ENCODE measurements at regions not wholly inside any gene's neighbourhood (a gene's known extent, or its start where the extent isn't known, plus 50 kb on each side); places are given as distances from the start of the nearest gene placed in this dataset.

DNA sequence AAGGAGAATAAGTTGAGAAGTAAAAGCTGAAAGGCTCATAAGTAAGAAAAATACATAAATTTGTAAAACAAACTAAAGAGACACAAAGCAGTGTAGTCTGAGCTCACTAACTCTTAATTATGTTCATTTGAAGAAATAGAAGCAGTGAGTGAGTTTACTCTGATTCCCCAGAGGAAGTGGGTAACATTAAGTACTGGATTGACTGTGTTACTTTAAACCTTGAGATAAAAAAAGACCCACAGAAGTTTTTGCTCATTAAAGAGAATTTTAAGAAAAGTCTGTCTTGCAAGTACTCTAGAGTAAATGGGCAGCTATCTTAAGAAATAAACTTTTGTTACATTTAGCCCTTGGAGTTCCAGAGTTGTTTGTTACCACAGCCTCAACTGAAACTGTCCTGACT, 2466.9 kb downstream of the PCDH7 start:
- Histone ChIP-seq H3K4me1 (ENCODE audit: insufficient read depth, low read length, poor library complexity, severe bottlenecking) (no peaks in the 10 kb centered on the region), H3K9me2 (replicated peaks; ENCODE audit: low read depth, low read length) (no peaks in the 10 kb centered on the region), H3K9me3 (ENCODE audit: insufficient read depth, low read depth, low read length) (no peaks in the 10 kb centered on the region), H3F3A (ENCODE audit: low read depth) (no peaks in the 10 kb centered on the region), H3K9ac (ENCODE audit: low read depth, low read length, poor library complexity, severe bottlenecking) (no peak overlapping the region), H2AFZ (ENCODE audit: low read length) (no peak overlapping the region), H3K36me3 (ENCODE audit: insufficient read depth, low read length) (no peaks in the 10 kb centered on the region), H3K27me3 (ENCODE audit: insufficient read depth, low read length, poor library complexity, severe bottlenecking) (no peaks in the 10 kb centered on the region), H3K4me3 (ENCODE audit: low read length, poor library complexity, severe bottlenecking) (no peak overlapping the region), H4K20me1 (ENCODE audit: insufficient read depth, low read length, poor library complexity, severe bottlenecking) (no peaks in the 10 kb centered on the region), H3K79me2 (ENCODE audit: insufficient read depth, low read length) (no peaks in the 10 kb centered on the region), H3K4me2 (ENCODE audit: low read depth, low read length, poor library complexity, severe bottlenecking) (no peak overlapping the region)
- TF ChIP-seq CTCF (conservative IDR thresholded peaks at IDR 0.05; ENCODE audit: low read length) (no peak), EZH2phosphoT487 (IDR thresholded peaks at IDR 0.05; ENCODE audit: borderline replicate concordance) (no peak)

DNA sequence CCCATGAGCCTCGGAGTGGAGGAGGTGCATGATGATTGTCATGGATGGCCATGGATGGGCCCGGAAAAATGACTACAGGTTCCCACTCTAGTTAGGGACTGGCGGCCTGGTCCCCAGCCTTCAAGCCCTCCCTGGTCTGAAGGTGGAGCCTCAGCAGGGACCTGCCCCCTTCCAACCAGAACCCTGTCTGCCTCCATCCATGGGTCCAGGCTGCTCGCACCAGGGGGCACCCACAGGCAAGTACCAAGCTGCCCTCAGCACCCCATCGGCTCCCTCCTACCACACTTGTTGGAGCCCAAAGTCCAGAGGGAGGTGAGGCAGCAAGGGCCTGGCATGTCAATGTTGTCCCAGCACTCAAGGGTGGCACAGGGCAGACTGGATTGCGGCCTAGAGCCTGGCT, 2468.6 kb downstream of the PCDH7 start:
- no peaks in the 10 kb centered on the region for H3K9me3 ChIP-seq (ENCODE audit: insufficient read depth, low read depth, low read length)
- no peaks in the 10 kb centered on the region for H3K9me2 ChIP-seq (replicated peaks; ENCODE audit: low read depth, low read length)
- no peak overlapping the region for H3K4me3 ChIP-seq (ENCODE audit: low read length, poor library complexity, severe bottlenecking)
- no peaks in the 10 kb centered on the region for H3K4me1 ChIP-seq (ENCODE audit: insufficient read depth, low read length, poor library complexity, severe bottlenecking)
- no peaks in the 10 kb centered on the region for H3F3A ChIP-seq (ENCODE audit: low read depth)
- H3K27me3 ChIP-seq (ENCODE audit: insufficient read depth, low read length, poor library complexity, severe bottlenecking), result no peaks in the 10 kb centered on the region
- no peaks in the 10 kb centered on the region for H3K79me2 ChIP-seq (ENCODE audit: insufficient read depth, low read length)
- H3K4me2 ChIP-seq (ENCODE audit: low read depth, low read length, poor library complexity, severe bottlenecking), result no peak overlapping the region
- no peaks in the 10 kb centered on the region for H3K36me3 ChIP-seq (ENCODE audit: insufficient read depth, low read length)
- no peaks in the 10 kb centered on the region for H4K20me1 ChIP-seq (ENCODE audit: insufficient read depth, low read length, poor library complexity, severe bottlenecking)
- H2AFZ ChIP-seq (ENCODE audit: low read length), result no peak overlapping the region
- H3K9ac ChIP-seq (ENCODE audit: low read depth, low read length, poor library complexity, severe bottlenecking), result no peak overlapping the region
- no peak for TF ChIP-seq EZH2phosphoT487 (IDR thresholded peaks at IDR 0.05; ENCODE audit: borderline replicate concordance)
- TF ChIP-seq CTCF (conservative IDR thresholded peaks at IDR 0.05; ENCODE audit: low read length), result no peak

- Histone ChIP-seq H3F3A (ENCODE audit: low read depth) (no peaks in the 10 kb centered on the region), H3K9me2 (replicated peaks; ENCODE audit: low read depth, low read length) (no peaks in the 10 kb centered on the region), H3K36me3 (ENCODE audit: insufficient read depth, low read length) (no peaks in the 10 kb centered on the region), H2AFZ (ENCODE audit: low read length) (no peak overlapping the region), H3K79me2 (ENCODE audit: insufficient read depth, low read length) (no peaks in the 10 kb centered on the region), H3K9ac (ENCODE audit: low read depth, low read length, poor library complexity, severe bottlenecking) (no peak overlapping the region), H3K9me3 (ENCODE audit: insufficient read depth, low read depth, low read length) (no peaks in the 10 kb centered on the region), H3K27me3 (ENCODE audit: insufficient read depth, low read length, poor library complexity, severe bottlenecking) (no peaks in the 10 kb centered on the region), H3K4me3 (ENCODE audit: low read length, poor library complexity, severe bottlenecking) (no peak overlapping the region), H3K4me1 (ENCODE audit: insufficient read depth, low read length, poor library complexity, severe bottlenecking) (no peaks in the 10 kb centered on the region), H3K4me2 (ENCODE audit: low read depth, low read length, poor library complexity, severe bottlenecking) (no peak overlapping the region), H4K20me1 (ENCODE audit: insufficient read depth, low read length, poor library complexity, severe bottlenecking) (no peaks in the 10 kb centered on the region)
- TF ChIP-seq EZH2phosphoT487 (IDR thresholded peaks at IDR 0.05; ENCODE audit: borderline replicate concordance), result no peak
- TF ChIP-seq CTCF (conservative IDR thresholded peaks at IDR 0.05; ENCODE audit: low read length), result no peak
Observed at GRCh38 chr4:33189169-33189568, 2469.0 kb downstream of the PCDH7 start.

Measured in Loucy (cell line).